ENCODE measurements at regions not wholly inside any gene's neighbourhood (a gene's known extent, or its start where the extent isn't known, plus 50 kb on each side); places are given as distances from the start of the nearest gene placed in this dataset.
"Not testable (repeated sequence)": the region's sequence is repeated elsewhere in the genome, so short reads cannot be mapped to it uniquely, and the experiment has no call there.

DNA sequence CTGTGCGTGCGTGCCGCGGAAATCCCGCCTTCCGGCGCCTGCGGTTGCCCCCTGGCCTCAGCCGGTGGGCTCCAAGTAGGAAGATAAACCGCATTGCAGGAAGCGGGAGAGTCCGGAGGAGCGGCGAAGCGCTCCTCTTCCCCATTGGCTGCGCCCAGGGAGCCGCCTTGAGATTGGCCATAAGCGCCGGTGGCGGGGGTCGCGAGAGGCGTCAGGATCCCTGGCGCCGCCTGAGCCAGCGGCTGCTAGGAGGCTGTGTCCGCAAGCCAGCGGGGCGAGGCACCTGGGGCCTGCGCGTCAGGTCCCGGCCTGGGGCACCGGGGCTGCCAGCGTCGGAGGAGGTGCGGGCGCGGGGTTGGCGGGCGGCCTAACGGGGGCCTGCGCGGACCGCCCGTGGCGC is 106.3 kb upstream of the ADCY2 start:
- TF ChIP-seq, protein P1, sequence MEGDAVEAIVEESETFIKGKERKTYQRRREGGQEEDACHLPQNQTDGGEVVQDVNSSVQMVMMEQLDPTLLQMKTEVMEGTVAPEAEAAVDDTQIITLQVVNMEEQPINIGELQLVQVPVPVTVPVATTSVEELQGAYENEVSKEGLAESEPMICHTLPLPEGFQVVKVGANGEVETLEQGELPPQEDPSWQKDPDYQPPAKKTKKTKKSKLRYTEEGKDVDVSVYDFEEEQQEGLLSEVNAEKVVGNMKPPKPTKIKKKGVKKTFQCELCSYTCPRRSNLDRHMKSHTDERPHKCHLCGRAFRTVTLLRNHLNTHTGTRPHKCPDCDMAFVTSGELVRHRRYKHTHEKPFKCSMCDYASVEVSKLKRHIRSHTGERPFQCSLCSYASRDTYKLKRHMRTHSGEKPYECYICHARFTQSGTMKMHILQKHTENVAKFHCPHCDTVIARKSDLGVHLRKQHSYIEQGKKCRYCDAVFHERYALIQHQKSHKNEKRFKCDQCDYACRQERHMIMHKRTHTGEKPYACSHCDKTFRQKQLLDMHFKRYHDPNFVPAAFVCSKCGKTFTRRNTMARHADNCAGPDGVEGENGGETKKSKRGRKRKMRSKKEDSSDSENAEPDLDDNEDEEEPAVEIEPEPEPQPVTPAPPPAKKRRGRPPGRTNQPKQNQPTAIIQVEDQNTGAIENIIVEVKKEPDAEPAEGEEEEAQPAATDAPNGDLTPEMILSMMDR (conservative IDR thresholded peaks at IDR 0.05; ENCODE audit: low read depth, low read length): not testable (repeated sequence)
- not testable (repeated sequence) for TF ChIP-seq MXI1 (IDR thresholded peaks at IDR 0.05; ENCODE audit: borderline replicate concordance, low read depth, low read length); POLR2A (IDR thresholded peaks at IDR 0.05; ENCODE audit: low read depth, low read length); SMC3 (IDR thresholded peaks at IDR 0.05; ENCODE audit: low read depth, low read length); RCOR1 (IDR thresholded peaks at IDR 0.05; ENCODE audit: insufficient replicate concordance, low read length); RAD21 (IDR thresholded peaks at IDR 0.05; ENCODE audit: low read length); MAFK (IDR thresholded peaks at IDR 0.05; ENCODE audit: low read depth, low read length); MAZ (IDR thresholded peaks at IDR 0.05; ENCODE audit: borderline replicate concordance, low read depth, low read length); CEBPB (IDR thresholded peaks at IDR 0.05; ENCODE audit: low read depth, low read length); RFX5 (IDR thresholded peaks at IDR 0.05; ENCODE audit: low read depth, low read length); BHLHE40 (IDR thresholded peaks at IDR 0.05; ENCODE audit: low read depth, low read length); FOS (IDR thresholded peaks at IDR 0.05; ENCODE audit: low read depth, low read length)
- TF ChIP-seq, protein P2, sequence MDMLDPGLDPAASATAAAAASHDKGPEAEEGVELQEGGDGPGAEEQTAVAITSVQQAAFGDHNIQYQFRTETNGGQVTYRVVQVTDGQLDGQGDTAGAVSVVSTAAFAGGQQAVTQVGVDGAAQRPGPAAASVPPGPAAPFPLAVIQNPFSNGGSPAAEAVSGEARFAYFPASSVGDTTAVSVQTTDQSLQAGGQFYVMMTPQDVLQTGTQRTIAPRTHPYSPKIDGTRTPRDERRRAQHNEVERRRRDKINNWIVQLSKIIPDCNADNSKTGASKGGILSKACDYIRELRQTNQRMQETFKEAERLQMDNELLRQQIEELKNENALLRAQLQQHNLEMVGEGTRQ (IDR thresholded peaks at IDR 0.05; ENCODE audit: low read depth, low read length): not testable (repeated sequence)

Measured in IMR-90 (cell line).